ENCODE measurements at regions not wholly inside any gene's neighbourhood (a gene's known extent, or its start where the extent isn't known, plus 50 kb on each side); places are given as distances from the start of the nearest gene placed in this dataset.

- no peak overlapping the region for H2BK5ac ChIP-seq (ENCODE audit: low read length)
- H3K27me3 ChIP-seq (ENCODE audit: control insufficient read depth in 3 of 3, insufficient read depth in 3 of 3, low read depth in 1 of 3, low read length in 3 of 3), result peaks cover 0 to 40% (median 0%) of the 10 kb centered on the region in 3 experiments
- peaks cover 33 to 41% of the 10 kb centered on the region in 2 donors for H3K4me1 ChIP-seq (ENCODE audit: control insufficient read depth in 2 of 2, insufficient read depth in 1 of 2, low read depth in 1 of 2, low read length in 2 of 2)
Measured at GRCh38 chr14:100673807-100674154, 52.9 kb upstream of the DLK1 start.

GRCh38 chr14:100674428-100674827 lies 52.3 kb upstream of the DLK1 start:
- peaks cover 28 to 36% of the 10 kb centered on the region in 2 donors for H3K4me1 ChIP-seq (ENCODE audit: control insufficient read depth in 2 of 2, insufficient read depth in 1 of 2, low read depth in 1 of 2, low read length in 2 of 2)
- no peak overlapping the region for H4K91ac ChIP-seq (ENCODE audit: low read depth, low read length, poor library complexity)
- peak overlapping the region; percentile 58 for H2AK5ac ChIP-seq (ENCODE audit: low read depth, low read length)
- H4K8ac ChIP-seq (ENCODE audit: low read depth, low read length), result no peak overlapping the region
- DNase-seq (ENCODE audit: low spot score), result no peak
- H3K14ac ChIP-seq (ENCODE audit: low read length), result no peak overlapping the region
- H3K23ac ChIP-seq (ENCODE audit: low read depth, low read length, poor library complexity), result no peak overlapping the region
- H2BK15ac ChIP-seq (ENCODE audit: low read length), result peak overlapping the region; percentile 13
- H2BK12ac ChIP-seq (ENCODE audit: low read length), result peak overlapping the region; percentile 5
- H3K27ac ChIP-seq (replicated peaks; ENCODE audit: low read length), result no peak overlapping the region
- no peaks in the 10 kb centered on the region for H3K9me3 ChIP-seq (replicated peaks in 1 of 2; ENCODE audit: control insufficient read depth in 2 of 2, insufficient read depth in 1 of 2, low read depth in 1 of 2, low read length in 2 of 2)
- WGBS, 2 donors (ENCODE audit: extremely low coverage in 2 of 2, insufficient read length in 2 of 2, insufficient replicate concordance in 1 of 2), result no CpG with 5 or more reads among the region's 5 CpGs
- H2BK5ac ChIP-seq (ENCODE audit: low read length), result no peak overlapping the region
- peak overlapping the region; percentile 80 for H3K18ac ChIP-seq (ENCODE audit: low read length)
- H2AFZ ChIP-seq (ENCODE audit: low read length), result no peak overlapping the region
- no peak overlapping the region for H3K4ac ChIP-seq (ENCODE audit: low read length)
- H3K9ac ChIP-seq (ENCODE audit: low read depth, low read length, poor library complexity), result no peak overlapping the region
- no peak overlapping the region for H3K4me3 ChIP-seq (ENCODE audit: low read length in 2 of 2)
- H3K27me3 ChIP-seq (ENCODE audit: control insufficient read depth in 3 of 3, insufficient read depth in 3 of 3, low read depth in 1 of 3, low read length in 3 of 3), result peaks cover 0 to 40% (median 0%) of the 10 kb centered on the region in 3 experiments
- no peaks in the 10 kb centered on the region for H3K79me1 ChIP-seq (ENCODE audit: low read depth, low read length)
- no peaks in the 10 kb centered on the region for H3K36me3 ChIP-seq (replicated peaks in 1 of 2; ENCODE audit: control insufficient read depth in 2 of 2, insufficient read depth in 2 of 2, low read length in 2 of 2)
- H3K4me2 ChIP-seq (ENCODE audit: insufficient read depth, low read length, poor library complexity, severe bottlenecking), result no peak overlapping the region
- peak overlapping the region; percentile 45 for H2BK120ac ChIP-seq (ENCODE audit: low read depth, low read length)

More at GRCh38 chr14:100673807-100674154, 52.9 kb upstream of the DLK1 start:
- Histone ChIP-seq H3K23ac (ENCODE audit: low read depth, low read length, poor library complexity) (no peak overlapping the region), H3K4ac (ENCODE audit: low read length) (no peak overlapping the region), H3K9me3 (replicated peaks in 1 of 2; ENCODE audit: control insufficient read depth in 2 of 2, insufficient read depth in 1 of 2, low read depth in 1 of 2, low read length in 2 of 2) (no peaks in the 10 kb centered on the region), H4K8ac (ENCODE audit: low read depth, low read length) (no peak overlapping the region), H3K14ac (ENCODE audit: low read length) (no peak overlapping the region), H3K27ac (replicated peaks; ENCODE audit: low read length) (no peak overlapping the region), H2BK15ac (ENCODE audit: low read length) (peak overlapping the region; percentile 29), H2BK12ac (ENCODE audit: low read length) (no peak overlapping the region), H3K4me2 (ENCODE audit: insufficient read depth, low read length, poor library complexity, severe bottlenecking) (no peak overlapping the region), H4K91ac (ENCODE audit: low read depth, low read length, poor library complexity) (no peak overlapping the region), H2BK120ac (ENCODE audit: low read depth, low read length) (no peak overlapping the region), H3K4me3 (ENCODE audit: low read length in 2 of 2) (no peak overlapping the region), H2AK5ac (ENCODE audit: low read depth, low read length) (no peak overlapping the region), H3K9ac (ENCODE audit: low read depth, low read length, poor library complexity) (no peak overlapping the region), H3K18ac (ENCODE audit: low read length) (no peak overlapping the region), H2AFZ (ENCODE audit: low read length) (no peak overlapping the region), H3K36me3 (replicated peaks in 1 of 2; ENCODE audit: control insufficient read depth in 2 of 2, insufficient read depth in 2 of 2, low read length in 2 of 2) (no peaks in the 10 kb centered on the region), H3K79me1 (ENCODE audit: low read depth, low read length) (no peaks in the 10 kb centered on the region)
- WGBS, 2 donors (ENCODE audit: extremely low coverage in 2 of 2, insufficient read length in 2 of 2, insufficient replicate concordance in 1 of 2), result no CpG with 5 or more reads among the region's 3 CpGs
- no peak for DNase-seq (ENCODE audit: low spot score)

DNA sequence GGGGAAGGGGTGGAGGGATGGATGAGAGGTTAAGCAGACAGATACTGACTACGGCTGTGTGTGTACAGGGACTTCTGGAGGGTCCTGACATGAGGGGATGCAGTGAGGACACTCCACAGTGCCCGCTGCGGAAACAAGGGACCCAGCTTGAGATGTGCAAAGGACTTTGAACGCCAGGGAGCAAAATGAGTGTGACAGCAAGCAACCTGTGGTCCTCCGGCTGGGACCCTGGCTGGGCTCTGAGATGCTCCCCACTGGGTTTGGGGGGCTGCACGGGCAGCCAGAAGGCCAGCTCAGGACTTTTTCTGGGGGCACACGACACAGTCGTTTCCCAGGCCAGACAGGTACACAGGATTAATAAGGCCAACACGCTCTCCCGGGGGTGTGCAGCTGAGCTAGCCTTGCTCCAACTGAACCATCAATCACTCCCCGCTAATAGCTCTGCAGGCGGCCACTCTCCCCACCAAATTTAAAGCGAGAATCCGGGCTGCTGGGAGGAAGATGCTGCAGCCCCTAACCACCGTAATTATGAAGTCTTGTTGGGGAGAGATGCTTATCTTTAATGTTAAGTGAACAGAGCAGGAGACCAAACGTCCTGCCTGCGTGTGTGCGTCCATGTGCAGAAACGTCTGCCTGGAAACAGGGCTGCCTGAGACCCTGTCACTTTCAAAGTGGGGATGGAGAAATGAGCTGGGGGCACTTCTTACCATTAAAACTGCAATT lies 51.6 kb upstream of the DLK1 start:
- Histone ChIP-seq H2BK12ac (ENCODE audit: low read length) (peak overlapping the region; percentile 5), H3K4me3 (ENCODE audit: low read length in 2 of 2) (no peak overlapping the region), H3K27ac (replicated peaks; ENCODE audit: low read length) (no peak overlapping the region), H3K23ac (ENCODE audit: low read depth, low read length, poor library complexity) (no peak overlapping the region), H4K91ac (ENCODE audit: low read depth, low read length, poor library complexity) (no peak overlapping the region), H3K9me3 (replicated peaks in 1 of 2; ENCODE audit: control insufficient read depth in 2 of 2, insufficient read depth in 1 of 2, low read depth in 1 of 2, low read length in 2 of 2) (no peaks in the 10 kb centered on the region), H2BK120ac (ENCODE audit: low read depth, low read length) (no peak overlapping the region), H3K4ac (ENCODE audit: low read length) (no peak overlapping the region), H3K18ac (ENCODE audit: low read length) (peak overlapping the region; percentile 20), H3K9ac (ENCODE audit: low read depth, low read length, poor library complexity) (no peak overlapping the region), H3K79me1 (ENCODE audit: low read depth, low read length) (no peaks in the 10 kb centered on the region), H3K4me1 (ENCODE audit: control insufficient read depth in 2 of 2, insufficient read depth in 1 of 2, low read depth in 1 of 2, low read length in 2 of 2) (peaks cover 27 to 30% of the 10 kb centered on the region in 2 donors), H3K27me3 (ENCODE audit: control insufficient read depth in 3 of 3, insufficient read depth in 3 of 3, low read depth in 1 of 3, low read length in 3 of 3) (peaks cover 0 to 40% (median 0%) of the 10 kb centered on the region in 3 experiments), H3K4me2 (ENCODE audit: insufficient read depth, low read length, poor library complexity, severe bottlenecking) (no peak overlapping the region), H2BK5ac (ENCODE audit: low read length) (no peak overlapping the region), H3K14ac (ENCODE audit: low read length) (no peak overlapping the region), H4K8ac (ENCODE audit: low read depth, low read length) (no peak overlapping the region), H2AFZ (ENCODE audit: low read length) (peak overlapping the region; percentile 50), H2AK5ac (ENCODE audit: low read depth, low read length) (no peak overlapping the region), H3K36me3 (replicated peaks in 1 of 2; ENCODE audit: control insufficient read depth in 2 of 2, insufficient read depth in 2 of 2, low read length in 2 of 2) (no peaks in the 10 kb centered on the region), H2BK15ac (ENCODE audit: low read length) (peak overlapping the region; percentile 13)
- no peak for DNase-seq (ENCODE audit: low spot score)
- no CpG with 5 or more reads among the region's 19 CpGs for WGBS, 2 donors (ENCODE audit: extremely low coverage in 2 of 2, insufficient read length in 2 of 2, insufficient replicate concordance in 1 of 2)

DNA sequence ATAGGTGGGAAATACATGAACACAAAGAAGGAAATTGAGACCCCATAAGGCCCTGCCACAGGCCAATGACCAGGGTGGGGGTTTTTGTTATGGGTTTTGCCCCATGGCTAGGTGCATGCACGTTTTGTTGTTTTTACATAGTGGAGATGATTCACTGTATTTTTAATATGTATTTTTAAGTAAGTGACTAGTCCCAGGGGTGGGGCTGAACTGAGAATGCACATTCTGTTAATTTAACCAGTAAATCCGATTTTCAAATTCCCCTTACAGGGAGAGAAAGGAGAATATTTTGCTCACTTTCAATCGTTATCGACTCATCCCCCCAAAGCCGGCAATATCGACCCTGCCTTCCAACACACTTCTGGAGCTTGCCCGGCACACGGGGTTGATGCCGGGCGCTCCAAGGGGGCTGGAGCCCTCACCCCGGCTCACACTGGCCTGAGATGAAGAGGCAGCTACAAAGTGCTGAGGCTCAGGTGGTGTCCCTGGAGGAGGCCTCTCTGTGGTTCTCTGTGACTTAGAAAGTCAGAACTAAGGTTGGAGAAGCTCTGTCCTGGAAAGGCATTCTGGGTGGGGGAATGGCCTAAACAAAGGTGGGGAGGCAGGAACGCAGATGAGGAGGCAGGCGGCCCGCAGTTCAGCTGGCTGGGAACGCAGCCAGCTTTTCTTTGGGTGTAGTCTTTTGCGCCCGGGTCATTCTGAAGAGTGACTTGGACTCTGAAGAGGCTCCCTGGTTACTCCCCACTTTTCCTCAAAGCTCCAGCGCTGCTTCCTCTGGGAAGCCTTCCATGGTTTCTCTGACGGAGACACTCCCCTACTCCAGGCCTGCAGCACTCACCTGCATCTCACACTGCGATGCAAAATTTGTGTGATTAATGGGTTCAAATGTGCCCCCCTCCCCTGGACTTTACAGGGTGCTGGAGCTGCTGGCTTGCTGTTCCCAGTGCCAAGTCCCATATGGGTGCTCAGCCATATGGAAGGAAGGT lies 50.7 kb upstream of the DLK1 start:
- no peak for DNase-seq (ENCODE audit: low spot score)
- Histone ChIP-seq H2BK12ac (ENCODE audit: low read length) (peak overlapping the region; percentile 14), H3K9ac (ENCODE audit: low read depth, low read length, poor library complexity) (no peak overlapping the region), H3K14ac (ENCODE audit: low read length) (peak overlapping the region; percentile 4), H3K36me3 (replicated peaks in 1 of 2; ENCODE audit: control insufficient read depth in 2 of 2, insufficient read depth in 2 of 2, low read length in 2 of 2) (no peaks in the 10 kb centered on the region), H3K27ac (replicated peaks; ENCODE audit: low read length) (no peak overlapping the region), H3K4me1 (ENCODE audit: control insufficient read depth in 2 of 2, insufficient read depth in 1 of 2, low read depth in 1 of 2, low read length in 2 of 2) (peaks cover 28 to 35% of the 10 kb centered on the region in 2 donors), H4K91ac (ENCODE audit: low read depth, low read length, poor library complexity) (no peak overlapping the region), H2BK5ac (ENCODE audit: low read length) (peak overlapping the region; percentile 25), H2AFZ (ENCODE audit: low read length) (no peak overlapping the region), H3K4me2 (ENCODE audit: insufficient read depth, low read length, poor library complexity, severe bottlenecking) (no peak overlapping the region), H3K4me3 (ENCODE audit: low read length in 2 of 2) (no peak overlapping the region), H2BK120ac (ENCODE audit: low read depth, low read length) (peak overlapping the region; percentile 47), H2AK5ac (ENCODE audit: low read depth, low read length) (peak overlapping the region; percentile 90), H3K18ac (ENCODE audit: low read length) (peak overlapping the region; percentile 66), H2BK15ac (ENCODE audit: low read length) (peak overlapping the region; percentile 40), H3K4ac (ENCODE audit: low read length) (no peak overlapping the region), H3K23ac (ENCODE audit: low read depth, low read length, poor library complexity) (no peak overlapping the region), H3K79me1 (ENCODE audit: low read depth, low read length) (no peaks in the 10 kb centered on the region), H3K9me3 (replicated peaks in 1 of 2; ENCODE audit: control insufficient read depth in 2 of 2, insufficient read depth in 1 of 2, low read depth in 1 of 2, low read length in 2 of 2) (no peaks in the 10 kb centered on the region), H4K8ac (ENCODE audit: low read depth, low read length) (no peak overlapping the region), H3K27me3 (ENCODE audit: control insufficient read depth in 3 of 3, insufficient read depth in 3 of 3, low read depth in 1 of 3, low read length in 3 of 3) (peaks cover 0 to 40% (median 0%) of the 10 kb centered on the region in 3 experiments)
- WGBS, 2 donors (ENCODE audit: extremely low coverage in 2 of 2, insufficient read length in 2 of 2, insufficient replicate concordance in 1 of 2), result no CpG with 5 or more reads among the region's 20 CpGs

All from neuronal stem cell (in vitro differentiated cells).